ENCODE measurements at regions not wholly inside any gene's neighbourhood (a gene's known extent, or its start where the extent isn't known, plus 50 kb on each side); places are given as distances from the start of the nearest gene placed in this dataset.
"Not testable (repeated sequence)": the region's sequence is repeated elsewhere in the genome, so short reads cannot be mapped to it uniquely, and the experiment has no call there.

DNA sequence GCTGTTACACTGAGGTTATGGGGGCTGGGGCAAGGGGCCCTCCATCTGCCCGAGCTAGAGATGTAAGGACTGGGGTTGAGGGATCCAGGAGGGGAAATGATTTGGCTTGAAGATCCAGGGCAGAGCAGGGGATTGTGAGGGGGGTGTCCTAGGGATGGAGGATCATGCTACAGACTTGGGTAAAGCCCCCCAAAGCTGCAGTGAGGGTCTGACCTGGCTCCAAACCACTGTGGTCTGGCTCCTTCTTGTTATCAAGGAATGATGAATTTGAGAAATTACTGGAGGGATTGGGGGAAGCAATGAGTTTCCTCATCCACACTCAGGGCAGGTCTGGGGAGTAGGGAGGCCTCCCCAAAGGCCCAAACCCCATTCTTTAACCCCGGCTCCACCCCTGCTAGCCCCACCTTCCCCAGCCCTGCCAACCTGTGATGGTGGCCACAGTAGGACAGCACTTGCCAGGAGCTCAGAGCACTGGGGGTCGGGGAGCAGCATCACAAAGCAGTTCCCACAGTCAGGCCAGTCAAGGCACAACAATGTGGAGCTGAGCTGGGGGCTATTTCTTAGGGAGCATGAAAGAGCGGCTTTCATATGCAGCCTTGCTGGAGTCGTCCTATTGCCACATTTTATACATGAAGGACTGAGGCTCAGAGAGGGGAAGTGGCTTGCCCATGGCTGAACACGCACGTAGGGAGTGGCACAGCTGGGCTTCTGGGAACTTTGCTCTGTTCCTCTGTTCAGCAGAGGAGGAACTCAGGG lies 165.5 kb downstream of the EFNB1 start:
- peak; percentile 35 to 51 for DNase-seq

DNA sequence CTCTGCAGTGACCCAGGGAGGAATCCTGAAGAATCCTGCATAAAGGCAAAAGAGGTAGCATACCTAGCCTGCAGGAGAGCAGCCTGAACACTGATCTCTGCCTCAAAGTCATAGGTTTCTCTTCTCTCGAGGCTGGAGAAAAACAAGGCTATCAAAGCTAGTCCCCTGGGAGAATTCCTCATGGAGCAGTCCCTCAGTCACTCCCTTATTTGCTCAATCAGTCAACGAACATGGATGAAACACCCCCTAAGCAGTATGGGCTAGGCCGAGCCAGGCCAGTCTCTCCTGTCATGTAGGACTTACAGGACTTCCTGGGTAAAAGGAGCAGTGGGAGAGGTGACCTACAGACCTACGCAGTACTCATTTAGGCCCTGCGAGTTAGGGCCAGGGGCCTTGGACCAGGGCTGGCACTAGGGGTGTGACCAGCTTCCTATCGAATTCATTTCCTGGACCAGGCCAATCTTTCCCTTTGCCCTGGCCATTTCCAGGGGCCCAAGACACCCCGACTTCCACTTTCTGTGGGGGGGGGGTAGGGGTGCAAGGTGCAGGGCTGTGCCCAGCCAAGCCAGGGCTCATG lies 164.1 kb downstream of the EFNB1 start:
- DNase-seq: no peak

DNA sequence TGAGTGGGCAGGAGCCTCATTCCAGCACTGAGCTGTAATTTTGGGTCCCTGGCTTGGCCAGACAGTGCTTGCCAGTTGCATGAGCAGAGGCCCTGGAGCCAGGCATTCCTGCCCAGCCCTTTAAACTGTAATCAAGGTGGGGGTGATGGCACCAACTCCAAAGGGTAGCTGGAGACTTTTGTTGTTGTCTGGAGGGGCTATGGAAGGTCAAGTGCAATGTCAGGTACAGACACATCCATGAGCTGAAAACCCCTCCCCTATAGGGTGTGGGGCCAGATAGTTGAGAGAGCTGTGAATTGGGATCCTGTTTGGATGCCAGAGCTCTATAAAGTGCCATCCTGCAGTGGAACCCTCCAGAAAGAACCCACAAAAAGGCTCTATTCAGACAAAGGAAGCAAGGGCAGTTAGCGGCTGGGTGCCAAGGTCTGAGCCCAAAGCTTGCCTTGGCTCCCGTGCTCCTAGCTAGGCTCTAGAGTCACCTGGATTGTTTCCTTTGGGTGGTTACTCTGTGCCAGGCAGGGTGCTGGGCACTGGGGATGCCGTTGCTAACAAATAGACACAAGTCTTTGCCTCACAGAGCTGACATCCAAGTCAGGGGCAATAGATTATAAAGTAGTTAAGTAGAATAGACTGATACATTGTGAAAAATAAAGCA lies 163.0 kb downstream of the EFNB1 start:
- DNase-seq: no peak

DNA sequence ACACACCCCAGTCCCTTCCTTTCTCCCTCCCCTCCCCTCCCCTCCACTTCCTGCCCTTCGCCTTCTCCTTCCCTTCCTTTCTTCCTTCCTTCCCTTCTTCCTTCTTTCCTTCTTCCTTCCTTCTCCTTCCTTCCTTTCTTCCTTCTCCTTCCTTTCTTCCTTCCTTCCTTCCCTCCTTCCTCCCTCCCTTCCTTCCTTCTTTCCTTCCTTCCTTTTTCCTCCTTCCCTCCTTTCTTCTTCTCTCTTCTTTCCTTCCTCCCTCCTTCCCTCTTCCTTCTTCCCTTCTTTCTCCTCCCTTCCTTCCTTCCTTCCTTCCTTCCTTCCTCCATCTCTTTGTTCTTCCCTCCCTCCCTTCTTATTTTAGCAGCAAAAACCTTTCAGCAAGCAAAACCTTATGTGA lies 162.1 kb downstream of the EFNB1 start:
- DNase-seq: no peak

DNA sequence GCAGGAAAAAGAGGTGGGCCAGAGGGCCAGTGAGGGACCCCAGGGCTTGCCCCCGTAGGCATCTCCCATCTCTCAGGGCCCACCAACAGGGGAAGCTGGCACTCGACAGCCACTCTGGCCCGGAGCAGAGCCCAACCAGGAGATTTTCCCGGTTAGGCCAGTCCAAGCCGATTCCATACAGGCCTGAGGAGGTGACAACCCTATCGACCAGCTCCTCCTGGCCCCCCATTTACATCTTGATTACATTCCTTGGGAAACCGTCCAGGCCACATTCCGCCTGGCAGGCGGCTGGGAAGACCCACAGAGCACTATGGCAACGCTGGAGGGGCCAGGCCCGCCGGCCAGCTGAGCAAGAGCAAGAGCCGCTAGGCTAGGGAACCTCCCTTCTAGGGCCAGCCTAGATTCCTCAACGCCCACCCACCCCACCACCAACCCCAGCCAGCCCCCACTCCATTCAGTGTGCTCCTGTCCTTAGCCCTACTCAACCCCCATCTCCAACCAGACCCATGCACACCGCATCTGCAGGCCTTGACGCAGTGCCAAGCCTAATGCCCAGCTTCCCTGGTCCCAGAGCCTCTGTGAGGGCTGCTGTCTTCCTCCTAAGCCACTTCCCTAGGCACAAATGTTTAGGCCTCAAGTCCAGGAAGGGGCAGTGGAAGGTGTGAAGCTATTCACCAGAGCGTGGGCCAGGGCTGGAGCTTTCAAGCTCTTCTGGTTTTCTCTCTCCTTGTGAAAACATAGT lies 161.2 kb downstream of the EFNB1 start:
- no peak for DNase-seq

DNA sequence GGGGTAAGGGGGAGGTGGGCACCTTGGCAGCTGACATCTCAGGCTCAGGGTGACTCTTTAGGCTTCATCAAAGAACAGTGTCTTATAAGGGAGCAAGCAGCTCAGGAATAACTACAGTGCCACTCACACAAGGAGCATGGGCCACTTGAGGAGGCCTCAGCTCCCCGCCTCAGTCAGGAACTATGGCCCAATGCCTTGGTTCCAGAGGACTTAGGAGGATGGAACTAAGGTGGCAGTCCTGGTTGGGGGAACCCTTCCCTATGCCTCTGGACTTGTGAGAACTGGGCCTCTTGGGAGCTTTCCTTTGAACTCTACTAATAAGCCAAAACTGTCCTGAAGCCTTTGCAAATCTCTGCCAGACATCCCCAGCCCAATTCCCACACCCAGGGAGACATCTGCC lies 160.6 kb downstream of the EFNB1 start:
- DNase-seq: no peak

DNA sequence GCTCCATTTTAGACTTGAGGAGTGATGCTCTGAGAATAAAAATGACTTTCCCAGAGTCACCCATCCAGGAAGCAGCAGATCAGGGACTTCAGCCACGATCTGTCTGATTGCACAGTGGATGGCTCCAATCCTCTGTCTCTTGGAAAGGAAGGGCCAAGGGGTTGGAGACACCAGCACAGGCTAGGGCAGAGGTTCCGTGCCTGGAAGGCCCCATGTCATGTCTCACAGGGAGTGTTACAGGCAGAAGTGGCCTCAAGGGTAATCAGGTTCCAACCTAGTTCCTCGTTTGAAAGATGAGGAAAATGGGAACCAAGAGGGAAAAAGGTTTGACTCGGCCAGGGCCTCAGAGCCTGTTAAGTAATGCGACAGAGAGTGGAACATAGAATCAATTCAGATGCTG lies 160.0 kb downstream of the EFNB1 start:
- DNase-seq: no peak

DNA sequence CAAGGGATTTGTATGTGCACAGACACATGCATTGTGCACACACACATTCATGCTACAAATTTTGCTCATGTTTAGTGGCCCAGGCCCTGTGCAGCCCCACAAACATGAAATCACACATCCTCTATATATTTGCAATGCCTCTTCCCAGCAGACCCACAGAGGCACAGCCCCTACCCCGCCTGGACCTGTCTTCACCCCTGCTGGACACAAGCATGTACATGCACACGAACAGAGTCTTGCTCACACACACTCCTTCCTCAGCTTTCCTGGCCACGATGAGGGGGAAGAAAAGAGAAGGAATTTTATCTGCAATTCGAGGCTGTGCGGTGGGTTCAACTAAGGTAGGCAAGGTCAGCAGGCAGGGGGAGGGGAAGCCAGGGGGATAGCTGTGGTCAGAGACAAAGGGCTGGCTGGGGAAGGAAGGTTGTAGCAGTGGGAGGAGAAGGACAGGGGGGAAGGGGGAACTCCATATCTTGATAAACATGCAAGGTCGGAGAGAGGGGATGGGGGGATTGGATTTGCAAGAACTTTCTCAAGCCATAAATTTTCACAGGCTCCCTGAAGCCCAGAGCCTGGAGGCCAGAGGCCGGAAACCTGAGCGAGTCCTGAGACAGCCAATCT lies 156.4 kb downstream of the EFNB1 start:
- no peak for DNase-seq

DNA sequence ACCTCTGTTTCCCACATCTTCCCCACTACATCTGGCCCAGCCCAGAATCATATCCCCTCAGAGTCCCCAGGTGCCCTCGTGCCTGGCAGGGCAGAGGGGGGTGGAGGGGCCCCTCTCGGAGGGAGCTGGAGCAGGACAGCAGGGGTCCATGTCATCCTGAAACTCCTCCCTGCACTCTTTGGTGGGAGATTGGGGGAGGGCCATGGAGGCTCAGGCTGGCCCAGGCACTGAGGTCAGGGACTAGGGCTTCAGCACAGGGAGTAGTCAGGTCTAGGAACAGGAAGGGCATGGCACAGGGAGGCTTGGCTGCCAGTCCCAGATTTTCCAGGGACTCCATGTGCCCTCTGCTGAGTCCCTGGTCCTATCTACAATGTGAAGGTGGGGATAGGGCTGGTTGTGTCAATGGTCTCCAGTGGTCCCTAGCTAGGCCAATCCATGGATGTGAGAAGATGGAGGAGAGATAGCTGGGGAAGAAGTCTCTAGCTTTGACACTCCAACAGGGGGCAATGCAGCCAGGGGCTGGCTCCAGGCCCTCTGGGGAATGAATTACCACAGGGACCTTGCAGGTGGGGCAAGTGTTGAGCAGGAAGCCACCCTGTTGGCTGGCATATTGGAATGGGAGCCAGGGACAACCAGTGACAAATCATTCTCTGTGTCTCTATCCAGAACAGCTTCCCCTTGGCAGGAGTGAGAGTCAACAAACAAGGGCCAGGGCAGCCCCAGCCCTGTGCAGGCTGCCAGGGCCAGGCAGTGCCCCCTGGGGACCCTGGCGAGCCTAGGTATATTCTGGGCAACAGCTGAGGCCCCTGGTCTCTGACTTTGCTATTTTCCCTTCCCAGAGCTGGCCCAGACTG lies 154.4 kb downstream of the EFNB1 start:
- DNase-seq: no peak

DNA sequence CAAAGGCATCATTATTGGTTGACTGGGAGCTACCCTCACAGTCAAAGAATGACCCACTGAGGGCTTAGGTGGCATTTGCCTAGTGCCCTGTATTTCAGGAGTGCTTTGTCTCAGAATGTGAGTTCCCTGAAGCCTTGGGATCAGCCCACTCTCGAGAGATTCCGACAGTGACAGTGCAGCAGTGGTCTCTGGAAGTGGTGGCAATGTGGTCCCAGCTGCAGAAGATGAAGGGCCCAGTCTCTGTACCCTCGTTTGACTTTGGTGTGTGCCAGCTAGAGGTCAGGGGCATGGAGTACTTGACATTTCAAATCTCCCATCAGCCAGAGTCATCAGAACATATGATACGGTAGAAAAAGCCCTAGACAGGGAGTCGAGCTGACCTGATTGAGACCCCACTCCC lies 153.7 kb downstream of the EFNB1 start:
- no peak for DNase-seq

DNA sequence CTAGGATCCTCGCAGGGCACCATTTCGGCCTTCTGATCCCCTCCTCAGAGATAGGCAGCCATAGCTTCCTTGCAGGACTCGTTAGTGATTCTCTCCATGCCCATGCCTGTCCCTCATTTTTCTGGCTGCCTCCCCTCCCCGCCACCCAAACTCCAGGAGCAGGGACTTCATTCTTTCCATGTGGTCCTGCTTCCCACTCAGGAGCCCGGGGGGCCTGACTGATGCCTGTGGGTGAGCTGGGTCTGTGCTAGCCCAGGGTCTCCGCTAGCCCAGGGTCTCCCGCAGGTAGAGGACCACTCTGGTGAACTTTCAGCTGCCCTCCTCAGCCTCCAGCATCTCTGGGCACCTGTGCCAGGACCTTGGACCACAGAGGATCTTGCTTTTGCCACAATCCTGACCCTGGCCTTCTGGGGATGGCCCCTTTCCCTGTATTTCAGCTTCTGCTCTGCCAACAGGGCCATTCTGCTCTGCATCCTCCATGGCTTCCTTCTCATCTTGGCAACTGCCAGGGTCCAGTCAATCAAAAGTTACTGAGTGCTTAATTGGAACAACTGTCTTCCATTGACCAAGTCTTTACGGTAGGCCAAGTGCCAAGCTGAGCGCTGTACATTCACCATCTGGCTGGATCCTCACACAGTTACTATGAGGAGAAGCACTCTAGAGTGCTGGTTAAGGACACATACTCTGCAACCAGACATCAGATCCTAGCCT lies 152.2 kb downstream of the EFNB1 start:
- no peak for DNase-seq

DNA sequence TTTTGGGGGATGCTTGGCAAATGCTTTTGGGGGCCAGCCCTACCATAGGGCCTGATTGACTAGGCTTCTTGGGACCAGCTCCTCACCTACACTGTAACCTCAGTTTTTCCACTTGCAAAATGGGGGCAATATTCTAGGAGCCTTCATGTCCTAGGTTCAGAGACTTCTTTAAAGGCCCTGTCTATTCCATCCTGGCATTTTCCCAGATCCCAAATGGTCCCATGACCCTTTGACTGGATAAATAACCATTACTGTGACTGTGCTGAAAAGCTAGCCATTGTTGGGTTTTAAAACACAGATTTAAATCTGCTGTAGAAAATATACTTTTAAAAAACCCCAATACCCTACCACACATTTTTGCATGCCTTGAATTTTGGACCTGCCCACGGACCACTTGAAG lies 149.8 kb downstream of the EFNB1 start:
- DNase-seq: no peak

DNA sequence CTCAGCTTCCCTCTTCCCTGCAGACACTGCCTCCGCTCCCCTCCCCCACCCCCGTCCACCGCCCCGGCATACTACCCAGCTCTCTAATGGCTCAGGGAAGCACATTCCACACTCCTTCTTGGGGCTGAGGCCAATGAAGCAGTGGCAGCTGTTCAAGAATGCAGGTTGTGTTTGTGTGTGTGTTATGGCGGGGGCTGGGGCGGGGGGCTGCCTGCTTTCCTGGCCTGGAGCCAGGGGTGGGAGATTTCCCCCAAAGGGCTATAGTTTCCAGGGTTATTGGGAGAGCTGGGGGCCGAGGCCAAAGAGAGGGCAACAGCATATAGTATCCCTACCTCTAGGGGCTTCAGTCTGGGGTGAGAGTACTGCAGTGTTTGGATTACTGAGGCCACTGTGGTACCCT lies 149.4 kb downstream of the EFNB1 start:
- no peak for DNase-seq

DNA sequence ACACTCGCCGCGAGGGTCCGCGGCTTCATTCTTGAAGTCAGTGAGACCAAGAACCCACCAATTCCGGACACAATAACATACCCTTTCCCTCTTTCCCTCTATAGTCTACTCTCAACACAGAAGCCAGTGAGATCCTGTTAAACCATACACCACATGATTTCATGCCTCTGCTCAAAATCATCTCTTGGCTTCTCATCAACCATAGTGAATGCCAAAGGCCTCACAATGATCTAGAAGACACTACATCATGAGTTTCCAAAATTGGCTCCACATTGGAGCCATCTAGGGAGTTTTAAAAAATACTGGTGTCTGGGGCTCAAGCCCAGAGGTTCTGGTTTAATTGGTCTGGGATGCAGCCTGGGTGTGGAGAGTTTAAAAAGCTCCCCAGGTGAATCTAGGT lies 124.5 kb downstream of the EFNB1 start:
- DNase-seq: no peak

DNA sequence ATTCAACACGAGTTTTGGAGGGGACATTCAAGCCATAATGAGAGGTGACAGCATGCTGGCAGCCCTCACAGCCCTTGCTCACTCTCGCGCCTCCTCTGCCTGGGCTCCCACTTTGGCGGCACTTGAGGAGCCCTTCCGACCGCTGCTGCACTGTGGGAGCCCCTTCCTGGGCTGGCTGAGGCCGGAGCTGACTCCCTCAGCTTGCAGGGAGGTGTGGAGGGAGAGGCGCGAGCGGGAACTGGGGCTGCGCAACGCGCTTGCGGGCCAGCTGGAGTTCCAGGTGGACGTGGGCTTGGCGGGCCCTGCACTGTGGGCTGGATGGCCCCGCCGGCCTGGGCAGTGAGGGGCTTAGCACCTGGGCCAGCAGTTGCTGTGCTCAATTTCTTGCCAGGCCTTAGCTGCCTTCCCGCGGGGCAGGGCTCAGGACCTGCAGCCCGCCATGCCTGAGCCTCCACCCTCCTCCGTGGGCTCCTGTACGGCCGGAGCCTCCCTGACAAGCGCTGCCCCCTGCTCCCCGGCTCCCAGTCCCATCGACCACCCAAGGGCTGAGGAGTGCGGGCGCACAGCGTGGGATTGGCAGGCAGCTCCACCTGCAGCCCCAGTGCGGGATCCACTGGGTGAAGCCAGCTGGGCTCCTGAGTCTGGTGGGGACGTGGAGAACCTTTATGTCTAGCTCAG lies 123.3 kb downstream of the EFNB1 start:
- not testable (repeated sequence) for DNase-seq

DNA sequence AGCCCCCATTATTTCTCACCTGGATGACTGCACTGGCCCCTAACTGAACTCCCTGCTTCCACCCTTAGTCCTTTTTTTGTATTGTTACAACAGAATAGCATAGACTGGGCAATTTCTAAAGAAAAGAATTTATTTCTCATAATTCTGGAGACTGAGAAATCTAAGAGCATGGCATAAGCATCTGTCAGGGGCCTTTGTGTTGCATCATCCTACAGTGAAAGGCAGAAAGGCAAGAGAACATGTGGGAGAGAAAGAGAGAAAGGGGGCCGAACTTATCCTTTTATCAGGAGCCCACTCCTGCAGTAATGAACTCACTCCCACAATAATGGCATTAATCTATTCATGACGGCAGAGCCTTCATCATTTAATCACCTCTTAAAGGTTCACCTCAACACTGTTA lies 122.1 kb downstream of the EFNB1 start:
- DNase-seq: no peak

DNA sequence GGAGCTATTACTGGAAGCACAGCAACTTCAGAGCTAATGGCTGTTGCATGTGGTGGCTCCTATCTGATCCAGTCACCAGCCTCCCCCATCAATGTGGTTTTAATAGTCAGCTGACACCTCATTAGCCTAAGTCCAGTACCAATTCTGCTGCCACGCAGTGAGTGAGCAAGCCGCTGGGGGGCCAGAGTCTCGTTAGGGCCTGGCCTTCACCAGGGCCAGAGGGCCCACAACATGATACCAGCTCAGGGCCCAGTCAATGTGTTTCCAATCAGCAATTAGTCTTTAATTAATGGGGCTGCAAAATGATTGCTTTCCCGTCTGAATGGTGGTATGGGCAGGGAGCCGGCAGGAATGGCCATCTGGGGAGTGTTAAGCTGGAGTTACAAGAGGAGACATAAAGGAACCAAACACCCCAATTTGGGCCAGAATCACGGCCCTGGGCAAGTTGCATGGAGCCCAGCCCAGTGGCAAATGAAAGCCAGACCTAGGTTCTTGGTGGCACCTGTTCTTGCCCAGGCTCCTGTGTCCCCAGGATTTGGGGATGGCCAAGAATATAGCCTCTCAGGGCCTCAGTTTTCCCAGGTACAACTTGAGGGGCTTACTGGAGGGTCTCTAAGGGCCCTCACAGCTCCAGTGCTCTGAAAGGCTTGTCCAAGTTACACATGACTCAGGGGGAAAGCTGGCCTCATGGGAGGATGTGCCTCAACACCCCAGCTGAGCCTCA lies 119.2 kb downstream of the EFNB1 start:
- no peak for DNase-seq

DNA sequence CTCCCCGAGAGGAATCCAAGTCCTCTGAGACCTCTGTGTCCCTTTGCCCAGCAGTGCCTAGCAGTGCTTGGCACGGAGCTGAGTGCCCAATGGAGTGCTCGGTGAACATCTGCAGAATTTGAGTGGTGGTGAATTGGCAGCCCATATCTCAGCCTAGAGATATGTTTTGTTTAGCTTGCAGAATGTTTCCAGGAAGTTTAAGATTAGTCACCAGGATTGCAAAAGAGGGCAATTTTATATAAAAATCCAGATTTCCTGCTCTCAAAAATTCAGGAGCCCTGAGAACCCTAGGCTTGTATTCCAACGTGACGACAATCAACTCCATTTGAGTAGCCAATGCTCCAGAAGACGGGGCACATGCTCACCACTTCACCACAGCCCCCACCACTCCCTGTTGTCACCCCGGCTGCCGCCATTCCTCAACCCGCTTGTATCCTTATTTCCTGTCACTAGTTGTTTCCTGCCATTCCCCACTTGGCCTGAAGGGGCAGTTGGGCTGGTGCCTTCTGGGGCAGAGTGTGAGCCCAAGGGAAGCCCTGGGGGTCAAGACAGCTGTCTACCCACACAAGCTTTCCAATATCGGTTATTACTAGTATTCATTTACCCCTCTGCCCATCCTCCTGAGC lies 116.9 kb downstream of the EFNB1 start:
- no peak for DNase-seq

DNA sequence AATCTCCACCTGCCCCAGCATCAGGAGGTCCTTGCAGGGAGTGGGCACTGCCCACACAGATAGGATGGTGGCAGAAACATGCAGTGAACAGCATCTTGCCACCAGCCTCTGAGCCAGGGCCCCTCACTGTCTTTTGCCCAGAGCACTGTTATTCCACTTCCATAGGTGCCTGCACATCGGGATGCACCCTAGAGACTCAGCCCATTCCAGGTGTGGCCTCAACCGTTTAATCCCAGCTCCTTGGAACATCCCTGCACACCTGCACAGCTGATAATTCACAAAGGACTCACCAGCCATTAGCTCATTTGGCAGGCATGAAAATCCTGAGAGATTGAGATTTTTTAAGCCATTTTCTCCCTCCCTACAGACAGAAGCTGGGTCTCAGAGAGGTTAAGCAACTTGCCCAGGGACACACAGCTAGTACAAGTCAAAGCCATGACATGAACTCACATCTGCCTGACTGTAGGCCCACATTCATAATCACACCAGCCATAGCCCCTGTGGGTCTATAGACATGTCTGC lies 116.3 kb downstream of the EFNB1 start:
- DNase-seq: no peak

DNA sequence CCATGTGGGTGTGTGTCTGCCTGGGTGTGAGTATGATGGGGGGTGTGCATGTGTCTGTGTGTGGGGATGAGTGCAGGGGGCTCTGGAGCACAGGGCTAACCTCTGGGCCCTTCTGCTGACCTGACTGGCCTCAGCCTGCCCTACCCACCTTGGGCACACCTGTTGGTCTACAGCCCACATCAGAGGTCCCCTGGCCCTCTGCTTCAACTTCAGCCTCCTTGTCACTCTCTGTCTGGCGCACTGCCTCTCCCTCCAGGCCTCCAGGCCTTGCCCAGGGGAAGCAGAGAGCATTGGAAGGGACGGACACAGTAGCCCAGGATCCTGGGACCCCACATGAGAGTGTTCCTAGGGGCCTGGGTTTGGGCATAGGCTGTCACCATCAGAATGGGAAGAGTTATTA lies 115.4 kb downstream of the EFNB1 start:
- no peak for DNase-seq
